ENCODE measurements at regions not wholly inside any gene's neighbourhood (a gene's known extent, or its start where the extent isn't known, plus 50 kb on each side); places are given as distances from the start of the nearest gene placed in this dataset.

DNA sequence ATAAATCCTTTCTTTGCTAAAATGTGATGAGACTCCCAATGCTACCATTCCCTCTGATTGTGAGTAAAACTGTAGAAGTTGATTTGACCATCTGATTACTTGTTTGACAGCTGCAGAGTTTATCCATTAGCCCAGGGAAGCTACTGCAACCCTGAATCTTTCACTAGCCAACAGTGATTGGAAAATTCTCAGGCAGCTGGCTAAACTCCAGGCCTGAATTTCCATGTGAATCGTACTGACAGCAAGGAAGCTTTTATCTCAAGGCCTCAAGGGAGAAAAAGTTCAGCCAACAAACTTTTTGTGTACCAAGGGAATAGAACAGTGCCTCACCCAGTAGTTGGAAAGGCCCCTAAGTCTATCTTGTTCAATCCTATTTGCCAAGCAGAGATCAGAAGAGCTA lies 246.7 kb upstream of the TRPM3 start:
- H3K36me3 ChIP-seq (ENCODE audit: control insufficient read depth, insufficient read depth, low read length) = no peaks in the 10 kb centered on the region
- peaks cover 0 to 2% of the 10 kb centered on the region in 2 donors for H3K9me3 Mint-ChIP-seq
- no peak for TF ChIP-seq CTCF (IDR thresholded peaks at IDR 0.05)
- H3K9me3 ChIP-seq (ENCODE audit: control insufficient read depth, insufficient read depth, low read length) = no peaks in the 10 kb centered on the region
- no peaks in the 10 kb centered on the region for H3K4me1 Mint-ChIP-seq
- no peaks in the 10 kb centered on the region for H3K27me3 Mint-ChIP-seq (ENCODE audit: low read depth in 2 of 2)
- H3K27ac Mint-ChIP-seq = no peak overlapping the region
- no peaks in the 10 kb centered on the region for H3K36me3 Mint-ChIP-seq
- no peak overlapping the region for H3K27ac ChIP-seq (ENCODE audit: low read length)
- DNase-seq (no peak), ATAC-seq (no peak)
- intact Hi-C loops (cut with micrococcal nuclease) = no loop called here
- no peaks in the 10 kb centered on the region for H3K27me3 ChIP-seq (ENCODE audit: control insufficient read depth, insufficient read depth, low read length)
- no peak overlapping the region for H3K4me3 Mint-ChIP-seq
- H3K4me3 ChIP-seq (ENCODE audit: low read length) = no peak overlapping the region
- H3K4me1 ChIP-seq (ENCODE audit: control insufficient read depth, insufficient read depth, low read length) = no peaks in the 10 kb centered on the region
- WGBS (ENCODE audit: insufficient coverage) = 65% methylated on average over 1 of the region's 1 CpG

- Histone ChIP-seq H3K4me3 (ENCODE audit: low read length) (no peak overlapping the region), H3K9me3 (ENCODE audit: control insufficient read depth, insufficient read depth, low read length) (no peaks in the 10 kb centered on the region), H3K27me3 (ENCODE audit: control insufficient read depth, insufficient read depth, low read length) (no peaks in the 10 kb centered on the region), H3K4me1 (ENCODE audit: control insufficient read depth, insufficient read depth, low read length) (no peaks in the 10 kb centered on the region), H3K36me3 (ENCODE audit: control insufficient read depth, insufficient read depth, low read length) (no peaks in the 10 kb centered on the region), H3K27ac (ENCODE audit: low read length) (no peak overlapping the region)
- no peak for TF ChIP-seq CTCF (IDR thresholded peaks at IDR 0.05)
- Mint-ChIP-seq H3K27me3 (ENCODE audit: low read depth in 2 of 2) (no peaks in the 10 kb centered on the region), H3K4me1 (no peaks in the 10 kb centered on the region), H3K27ac (no peak overlapping the region), H3K4me3 (no peak overlapping the region), H3K9me3 (no peaks in the 10 kb centered on the region), H3K36me3 (no peaks in the 10 kb centered on the region)
- WGBS (ENCODE audit: insufficient coverage) = 77% methylated on average over 2 of the region's 2 CpGs
- intact Hi-C loops (cut with micrococcal nuclease) = no loop called here
- DNase-seq = no peak
- no peak for ATAC-seq
Observed at GRCh38 chr9:71364186-71364955, 242.9 kb upstream of the TRPM3 start.

DNA sequence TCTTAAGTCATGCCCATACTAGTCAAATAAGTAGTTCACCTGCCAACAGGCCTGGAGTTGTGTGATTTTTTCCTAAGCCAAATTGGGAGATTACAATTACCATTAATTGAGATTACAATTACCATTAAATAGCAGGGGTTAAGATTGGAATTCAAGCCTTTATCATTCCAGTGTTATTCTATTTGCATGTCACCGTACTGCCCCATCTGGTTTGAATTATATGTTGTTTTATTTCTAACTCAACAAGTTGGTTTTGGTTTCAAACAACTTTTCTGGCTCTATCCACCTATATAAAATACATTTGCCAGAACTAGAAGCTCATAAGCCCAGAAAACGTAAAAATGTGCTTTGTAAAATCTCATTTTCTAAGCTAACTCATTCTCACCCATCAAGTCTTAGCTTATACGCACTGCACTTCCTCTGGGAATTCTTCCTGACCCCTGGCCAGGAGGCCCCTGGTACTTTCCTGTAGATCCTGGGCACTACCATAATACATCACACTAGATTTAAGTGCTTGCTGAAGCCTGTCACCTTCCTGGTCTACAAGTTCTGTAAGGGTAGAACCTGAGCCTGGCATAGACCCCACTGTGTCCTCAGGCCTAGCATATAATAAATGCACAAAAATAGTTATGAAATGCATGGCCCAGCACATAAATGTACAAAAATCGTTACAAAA lies 242.0 kb upstream of the TRPM3 start:
- DNase-seq (no peak), ATAC-seq (no peak)
- Mint-ChIP-seq H3K27me3 (ENCODE audit: low read depth in 2 of 2) (no peaks in the 10 kb centered on the region), H3K4me3 (no peak overlapping the region), H3K36me3 (no peaks in the 10 kb centered on the region), H3K4me1 (no peaks in the 10 kb centered on the region), H3K9me3 (no peaks in the 10 kb centered on the region), H3K27ac (no peak overlapping the region)
- intact Hi-C loops (cut with micrococcal nuclease) = no loop called here
- WGBS (ENCODE audit: insufficient coverage) = 90% methylated on average over 3 of the region's 4 CpGs
- Histone ChIP-seq H3K4me3 (ENCODE audit: low read length) (no peak overlapping the region), H3K27ac (ENCODE audit: low read length) (no peak overlapping the region), H3K9me3 (ENCODE audit: control insufficient read depth, insufficient read depth, low read length) (no peaks in the 10 kb centered on the region), H3K27me3 (ENCODE audit: control insufficient read depth, insufficient read depth, low read length) (no peaks in the 10 kb centered on the region), H3K4me1 (ENCODE audit: control insufficient read depth, insufficient read depth, low read length) (no peaks in the 10 kb centered on the region), H3K36me3 (ENCODE audit: control insufficient read depth, insufficient read depth, low read length) (no peaks in the 10 kb centered on the region)
- no peak for TF ChIP-seq CTCF (IDR thresholded peaks at IDR 0.05)
